ENCODE measurements at regions not wholly inside any gene's neighbourhood (a gene's known extent, or its start where the extent isn't known, plus 50 kb on each side); places are given as distances from the start of the nearest gene placed in this dataset.

GRCh38 chr1:168970926-168971659 lies 135.4 kb upstream of the ATP1B1 start:
- no peak for DNase-seq

GRCh38 chr1:168972225-168972624 lies 134.3 kb upstream of the ATP1B1 start:
- DNase-seq: no peak

GRCh38 chr1:168972887-168973286 lies 133.6 kb upstream of the ATP1B1 start:
- no peak for DNase-seq

- no peak for DNase-seq
Measured at GRCh38 chr1:168974117-168974516, 132.4 kb upstream of the ATP1B1 start.

- DNase-seq: no peak
Measured at GRCh38 chr1:168974611-168975010, 131.9 kb upstream of the ATP1B1 start.

GRCh38 chr1:168976267-168976666 lies 130.2 kb upstream of the ATP1B1 start:
- no peak for DNase-seq

GRCh38 chr1:168977618-168978017 lies 128.9 kb upstream of the ATP1B1 start:
- no peak for DNase-seq

- no peak for DNase-seq
Measured at GRCh38 chr1:168979276-168979675, 127.2 kb upstream of the ATP1B1 start.

- DNase-seq: no peak
Measured at GRCh38 chr1:168980180-168980579, 126.3 kb upstream of the ATP1B1 start.

- no peak for DNase-seq
Measured at GRCh38 chr1:168980656-168981055, 125.8 kb upstream of the ATP1B1 start.

GRCh38 chr1:168982778-168983177 lies 123.7 kb upstream of the ATP1B1 start:
- no peak for DNase-seq

GRCh38 chr1:168987330-168987729 lies 119.2 kb upstream of the ATP1B1 start:
- no peak for DNase-seq

- DNase-seq: no peak
Measured at GRCh38 chr1:168987923-168988322, 118.6 kb upstream of the ATP1B1 start.

- no peak for DNase-seq
Measured at GRCh38 chr1:168989985-168990384, 116.5 kb upstream of the ATP1B1 start.

GRCh38 chr1:168991667-168992475 lies 114.6 kb upstream of the ATP1B1 start:
- no peak for DNase-seq

GRCh38 chr1:169001353-169001752 lies 105.1 kb upstream of the ATP1B1 start:
- DNase-seq: no peak

GRCh38 chr1:169003864-169004516 lies 102.5 kb upstream of the ATP1B1 start:
- DNase-seq: peak; percentile 11

- no peak for DNase-seq
Measured at GRCh38 chr1:169005776-169006175, 100.7 kb upstream of the ATP1B1 start.

GRCh38 chr1:169009666-169010065 lies 96.8 kb upstream of the ATP1B1 start:
- no peak for DNase-seq

GRCh38 chr1:169012416-169012815 lies 94.1 kb upstream of the ATP1B1 start:
- DNase-seq: no peak

GRCh38 chr1:169013821-169014220 lies 92.7 kb upstream of the ATP1B1 start:
- no peak for DNase-seq

GRCh38 chr1:169015464-169015863 lies 91.0 kb upstream of the ATP1B1 start:
- no peak for DNase-seq

- DNase-seq: no peak
Measured at GRCh38 chr1:169018751-169019150, 87.7 kb upstream of the ATP1B1 start.
